H9 (cell line): ENCODE measurements at regions not wholly inside any gene's neighbourhood (a gene's known extent, or its start where the extent isn't known, plus 50 kb on each side); places are given as distances from the start of the nearest gene placed in this dataset.

Experiments used
- DNase-seq: peaks from one replicate; pipeline ENCODE4 v3.0.0-alpha.2; 2017
- H2AFZ ChIP-seq: one replicate; pipeline ENCODE4 v1.6.1; 2013; ENCODE audit warnings: mild to moderate bottlenecking, low read length, control low read depth, moderate library complexity
- H2AK5ac ChIP-seq: 2 replicates; pipeline ENCODE4 v1.6.1; 2013; ENCODE audit warnings: low read length, control low read depth, mixed read lengths; ENCODE audit not compliant: insufficient read length
- H2BK120ac ChIP-seq: one replicate; pipeline ENCODE4 v1.6.1; 2013; ENCODE audit warnings: low read depth, mild to moderate bottlenecking, low read length, control low read depth, inconsistent platforms; ENCODE audit not compliant: poor library complexity, severe bottlenecking
- H2BK12ac ChIP-seq: 2 replicates; pipeline ENCODE4 v1.6.1; 2013; ENCODE audit warnings: low read length, control low read depth, mixed read lengths, low read depth; ENCODE audit not compliant: insufficient read length
- H2BK15ac ChIP-seq: 2 replicates; pipeline ENCODE4 v1.6.1; 2013; ENCODE audit warnings: low read depth, low read length, control low read depth
- H2BK20ac ChIP-seq: one replicate; pipeline ENCODE4 v1.6.1; 2013; ENCODE audit warnings: low read depth, mild to moderate bottlenecking, low read length, control low read depth, inconsistent platforms; ENCODE audit not compliant: poor library complexity, severe bottlenecking
- H2BK5ac ChIP-seq: 2 replicates; pipeline ENCODE4 v1.6.1; 2013; ENCODE audit warnings: low read length, control low read depth, mixed read lengths; ENCODE audit not compliant: insufficient read length
- H3K14ac ChIP-seq: 2 replicates; pipeline ENCODE4 v1.6.1; 2013; ENCODE audit warnings: low read length, control low read depth; ENCODE audit not compliant: insufficient read depth
- H3K18ac ChIP-seq: 2 replicates; pipeline ENCODE4 v1.6.1; 2013; ENCODE audit warnings: low read depth, mild to moderate bottlenecking, mixed read lengths, low read length, control low read depth; ENCODE audit not compliant: insufficient read length
- H3K23ac ChIP-seq: 2 replicates; pipeline ENCODE4 v1.6.1; 2013; ENCODE audit warnings: low read length, control low read depth, mixed read lengths, low read depth; ENCODE audit not compliant: insufficient read length
- H3K23me2 ChIP-seq: 2 replicates; pipeline ENCODE4 v1.6.1; 2013; ENCODE audit warnings: low read depth, mild to moderate bottlenecking, mixed read lengths, low read length, control low read depth; ENCODE audit not compliant: insufficient read length, poor library complexity, severe bottlenecking
- H3K27ac ChIP-seq: 2 replicates; pipeline ENCODE4 v1.5.1; 2013; ENCODE audit warnings: low read length, control low read depth, mixed read lengths, low read depth; ENCODE audit not compliant: insufficient read length
- H3K27me3 ChIP-seq: 2 replicates; pipeline ENCODE4 v1.6.1; 2013; ENCODE audit warnings: low read length, control low read depth, inconsistent platforms; ENCODE audit not compliant: insufficient read depth
- H3K4ac ChIP-seq: 2 replicates; pipeline ENCODE4 v1.6.1; 2013; ENCODE audit warnings: low read depth, mild to moderate bottlenecking, control low read depth, inconsistent platforms, low read length, moderate library complexity
- H3K4me1 ChIP-seq: 2 replicates; pipeline ENCODE4 v1.6.1; 2013; ENCODE audit warnings: low read length, control low read depth, inconsistent platforms; ENCODE audit not compliant: insufficient read depth
- H3K4me2 ChIP-seq: 2 replicates; pipeline ENCODE4 v1.6.1; 2013; ENCODE audit warnings: low read length, control low read depth, mixed read lengths; ENCODE audit not compliant: insufficient read length, insufficient read depth
- H3K56ac ChIP-seq: 2 replicates; pipeline ENCODE4 v1.6.1; 2013; ENCODE audit warnings: low read depth, mild to moderate bottlenecking, mixed read lengths, low read length, control low read depth; ENCODE audit not compliant: insufficient read length
- H3K79me1 ChIP-seq: 2 replicates; pipeline ENCODE4 v1.6.1; 2013; ENCODE audit warnings: low read depth, mild to moderate bottlenecking, moderate library complexity, low read length, control low read depth, inconsistent platforms; ENCODE audit not compliant: insufficient read depth, poor library complexity, severe bottlenecking
- H3K79me2 ChIP-seq: 2 replicates; pipeline ENCODE4 v1.6.1; 2013; ENCODE audit warnings: low read length, control low read depth, inconsistent platforms; ENCODE audit not compliant: insufficient read depth
- H3K9ac ChIP-seq: 2 replicates; pipeline ENCODE4 v1.6.1; 2013; ENCODE audit warnings: low read length, control low read depth, mixed read lengths; ENCODE audit not compliant: insufficient read length; ENCODE audit errors: extremely low read depth
- H3K9me3 ChIP-seq: one replicate; pipeline ENCODE4 v1.6.1; 2013; ENCODE audit warnings: low read depth, low read length, inconsistent platforms; ENCODE audit not compliant: control insufficient read depth
- H3T11ph ChIP-seq: one replicate; pipeline ENCODE4 v1.6.1; 2013; ENCODE audit warnings: mild to moderate bottlenecking, low read length, control low read depth, inconsistent platforms
- H4K20me1 ChIP-seq: one replicate; pipeline ENCODE4 v1.6.1; 2013; ENCODE audit not compliant: control insufficient read depth, insufficient read length, insufficient read depth
- H4K5ac ChIP-seq: 2 replicates; pipeline ENCODE4 v1.6.1; 2013; ENCODE audit warnings: low read depth, mild to moderate bottlenecking, mixed read lengths, low read length, control low read depth; ENCODE audit not compliant: insufficient read length
- H4K8ac ChIP-seq: replicated peaks from 2 replicates; pipeline ENCODE4 v1.6.1; 2013; ENCODE audit warnings: low read length, control low read depth, mixed read lengths, low read depth; ENCODE audit not compliant: insufficient read length
- H4K91ac ChIP-seq: 2 replicates; pipeline ENCODE4 v1.6.1; 2013; ENCODE audit warnings: low read depth, mild to moderate bottlenecking, moderate library complexity, mixed read lengths, low read length, control low read depth; ENCODE audit not compliant: insufficient read length
- H3K27ac Mint-ChIP-seq, 3 experiments: 2 replicates in 2 of 3; 3 replicates in 1 of 3; pipeline ENCODE4 v1.8.0; 2020 to 2021; ENCODE audit warnings: mixed read lengths in 3 of 3, mild to moderate bottlenecking in 1 of 3, moderate library complexity in 1 of 3
- H3K27me3 Mint-ChIP-seq: 2 replicates; pipeline ENCODE4 v1.8.0; 2021; ENCODE audit warnings: low read depth, mild to moderate bottlenecking, moderate library complexity, mixed read lengths
- H3K36me3 Mint-ChIP-seq, 3 experiments: 2 replicates in 2 of 3; 3 replicates in 1 of 3; pipeline ENCODE4 v1.8.0; 2020 to 2021; ENCODE audit warnings: low read depth in 3 of 3, mixed read lengths in 3 of 3; ENCODE audit not compliant: insufficient read depth in 1 of 3
- H3K4me1 Mint-ChIP-seq, 2 experiments: 2 replicates each; pipeline ENCODE4 v1.8.0; 2020; ENCODE audit warnings: mixed read lengths in 2 of 2
- H3K4me3 Mint-ChIP-seq, 2 experiments: 2 replicates in 1 of 2; 3 replicates in 1 of 2; pipeline ENCODE4 v1.8.0; 2020 to 2021; ENCODE audit warnings: mild to moderate bottlenecking in 2 of 2, mixed read lengths in 2 of 2, moderate library complexity in 1 of 2
- H3K9me3 Mint-ChIP-seq, 2 experiments: 2 replicates in 1 of 2; 3 replicates in 1 of 2; pipeline ENCODE4 v1.8.0; 2020; ENCODE audit warnings: mild to moderate bottlenecking in 2 of 2, mixed read lengths in 2 of 2, moderate library complexity in 1 of 2
- WGBS: extraction: QIAGEN DNeasy Blood & Tissue Kit; methylation state at CpG from one replicate; pipeline ENCODE4 v1.1.7; 2013; ENCODE audit warnings: missing lambda C conversion rate, low lambda C conversion rate, mixed read lengths; ENCODE audit not compliant: insufficient read length; ENCODE audit errors: extremely low coverage; 5-methylcytosine and 5-hydroxymethylcytosine counted together
- TF ChIP-seq, protein P1 (sequence below): fragments of 200-600 bp; sonication (generic); conservative IDR thresholded peaks from 3 replicates; pipeline ENCODE4 v1.8.0; 2021; ENCODE audit warnings: antibody characterized with exemption, mild to moderate bottlenecking

- Mint-ChIP-seq H3K27ac (no peak overlapping the region), H3K27me3 (no peaks in the 10 kb centered on the region), H3K4me3 (no peak overlapping the region), H3K4me1 (peaks cover 7 to 10% of the 10 kb centered on the region in 2 experiments; a peak in 2 of 4 replicates), H3K36me3 (no peaks in the 10 kb centered on the region; a peak in 2 of 7 replicates), H3K9me3 (no peaks in the 10 kb centered on the region; a peak in 1 of 5 replicates)
- no peak overlapping the region for H4K91ac ChIP-seq
- no peaks in the 10 kb centered on the region for H4K20me1 ChIP-seq
- H3K79me2 ChIP-seq = no peaks in the 10 kb centered on the region
- no peak overlapping the region for H3K23ac ChIP-seq
- no peak overlapping the region for H2BK15ac ChIP-seq
- H3K4me2 ChIP-seq = no peak overlapping the region
- TF ChIP-seq, protein P1, sequence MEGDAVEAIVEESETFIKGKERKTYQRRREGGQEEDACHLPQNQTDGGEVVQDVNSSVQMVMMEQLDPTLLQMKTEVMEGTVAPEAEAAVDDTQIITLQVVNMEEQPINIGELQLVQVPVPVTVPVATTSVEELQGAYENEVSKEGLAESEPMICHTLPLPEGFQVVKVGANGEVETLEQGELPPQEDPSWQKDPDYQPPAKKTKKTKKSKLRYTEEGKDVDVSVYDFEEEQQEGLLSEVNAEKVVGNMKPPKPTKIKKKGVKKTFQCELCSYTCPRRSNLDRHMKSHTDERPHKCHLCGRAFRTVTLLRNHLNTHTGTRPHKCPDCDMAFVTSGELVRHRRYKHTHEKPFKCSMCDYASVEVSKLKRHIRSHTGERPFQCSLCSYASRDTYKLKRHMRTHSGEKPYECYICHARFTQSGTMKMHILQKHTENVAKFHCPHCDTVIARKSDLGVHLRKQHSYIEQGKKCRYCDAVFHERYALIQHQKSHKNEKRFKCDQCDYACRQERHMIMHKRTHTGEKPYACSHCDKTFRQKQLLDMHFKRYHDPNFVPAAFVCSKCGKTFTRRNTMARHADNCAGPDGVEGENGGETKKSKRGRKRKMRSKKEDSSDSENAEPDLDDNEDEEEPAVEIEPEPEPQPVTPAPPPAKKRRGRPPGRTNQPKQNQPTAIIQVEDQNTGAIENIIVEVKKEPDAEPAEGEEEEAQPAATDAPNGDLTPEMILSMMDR = no peak
- no peak overlapping the region for H2BK12ac ChIP-seq
- no peaks in the 10 kb centered on the region for H3K9me3 ChIP-seq
- no peak overlapping the region for H3K18ac ChIP-seq
- DNase-seq = no peak
- no peak overlapping the region for H2AFZ ChIP-seq
- H3K9ac ChIP-seq = no peak overlapping the region
- H4K8ac ChIP-seq = no peak overlapping the region
- H3K23me2 ChIP-seq = no peaks in the 10 kb centered on the region
- H3K79me1 ChIP-seq = no peaks in the 10 kb centered on the region
- H3K56ac ChIP-seq = no peak overlapping the region
- no peak overlapping the region for H3K4ac ChIP-seq
- no peaks in the 10 kb centered on the region for H3K27me3 ChIP-seq
- no peak overlapping the region for H3K14ac ChIP-seq
- no peak overlapping the region for H4K5ac ChIP-seq
- no peak overlapping the region for H3K27ac ChIP-seq
- no peak overlapping the region for H3T11ph ChIP-seq
- no CpG with 5 or more reads among the region's 3 CpGs for WGBS
- no peak overlapping the region for H2BK120ac ChIP-seq
- H2BK5ac ChIP-seq = no peak overlapping the region
- no peaks in the 10 kb centered on the region for H3K4me1 ChIP-seq
- no peak overlapping the region for H2AK5ac ChIP-seq
- H2BK20ac ChIP-seq = no peak overlapping the region
Observed at GRCh38 chr3:105959851-105960250, 91.0 kb upstream of the CBLB start.
